ENCODE measurements at regions not wholly inside any gene's neighbourhood (a gene's known extent, or its start where the extent isn't known, plus 50 kb on each side); places are given as distances from the start of the nearest gene placed in this dataset.

- no peak for TF ChIP-seq CTCF (IDR thresholded peaks at IDR 0.05)
- no peak for TF ChIP-seq POLR2AphosphoS5 (IDR thresholded peaks at IDR 0.05)
- no peak for TF ChIP-seq POLR2A (IDR thresholded peaks at IDR 0.05)
- TF ChIP-seq EP300 (IDR thresholded peaks at IDR 0.05; ENCODE audit: low read depth): no peak
These were observed 195.2 kb downstream of the GLI2 start for GRCh38 chr2:120930864-120931263.
